ENCODE measurements at regions not wholly inside any gene's neighbourhood (a gene's known extent, or its start where the extent isn't known, plus 50 kb on each side); places are given as distances from the start of the nearest gene placed in this dataset.

GRCh38 chr15:92228830-92229229 lies 164.9 kb upstream of the ST8SIA2 start:
- no peak overlapping the region for H3K4me2 ChIP-seq
- no peak overlapping the region for H3K27ac Mint-ChIP-seq
- no peaks in the 10 kb centered on the region for H3K27me3 ChIP-seq (ENCODE audit: insufficient read depth)
- 0 out of 2 replicates have a peak, but pooled peaks cover 4% of the 10 kb centered on the region for H3K9me2 ChIP-seq (ENCODE audit: insufficient read depth)
- H3K4me3 ChIP-seq, result no peak overlapping the region
- no peaks in the 10 kb centered on the region; the same call in 1 of the 2 replicates for H3K36me3 ChIP-seq (ENCODE audit: insufficient read depth)
- H3K79me2 ChIP-seq (replicated peaks; ENCODE audit: insufficient read depth), result no peaks in the 10 kb centered on the region
- no peaks in the 10 kb centered on the region for H3K27me3 Mint-ChIP-seq (ENCODE audit: insufficient read depth, low read depth, poor library complexity)
- H3K4me1 ChIP-seq (ENCODE audit: insufficient read depth), result no peaks in the 10 kb centered on the region
- H3K36me3 Mint-ChIP-seq (ENCODE audit: low read depth), result no peaks in the 10 kb centered on the region
- no peak overlapping the region for H3K27ac ChIP-seq (ENCODE audit: low read depth)
- H3K4me3 Mint-ChIP-seq, result no peak overlapping the region
- H3K9me3 Mint-ChIP-seq, result peaks cover 2% of the 10 kb centered on the region; the same call in 2 of the 3 replicates
- TF ChIP-seq POLR2AphosphoS5 (IDR thresholded peaks at IDR 0.05; ENCODE audit: low read depth), result no peak
- no peak for TF ChIP-seq EZH2phosphoT487 (IDR thresholded peaks at IDR 0.05; ENCODE audit: unreplicated experiment)
- TF ChIP-seq ZNF114 (CRISPR knock-in tag; IDR thresholded peaks at IDR 0.05), result no peak
- TF ChIP-seq, protein P1, sequence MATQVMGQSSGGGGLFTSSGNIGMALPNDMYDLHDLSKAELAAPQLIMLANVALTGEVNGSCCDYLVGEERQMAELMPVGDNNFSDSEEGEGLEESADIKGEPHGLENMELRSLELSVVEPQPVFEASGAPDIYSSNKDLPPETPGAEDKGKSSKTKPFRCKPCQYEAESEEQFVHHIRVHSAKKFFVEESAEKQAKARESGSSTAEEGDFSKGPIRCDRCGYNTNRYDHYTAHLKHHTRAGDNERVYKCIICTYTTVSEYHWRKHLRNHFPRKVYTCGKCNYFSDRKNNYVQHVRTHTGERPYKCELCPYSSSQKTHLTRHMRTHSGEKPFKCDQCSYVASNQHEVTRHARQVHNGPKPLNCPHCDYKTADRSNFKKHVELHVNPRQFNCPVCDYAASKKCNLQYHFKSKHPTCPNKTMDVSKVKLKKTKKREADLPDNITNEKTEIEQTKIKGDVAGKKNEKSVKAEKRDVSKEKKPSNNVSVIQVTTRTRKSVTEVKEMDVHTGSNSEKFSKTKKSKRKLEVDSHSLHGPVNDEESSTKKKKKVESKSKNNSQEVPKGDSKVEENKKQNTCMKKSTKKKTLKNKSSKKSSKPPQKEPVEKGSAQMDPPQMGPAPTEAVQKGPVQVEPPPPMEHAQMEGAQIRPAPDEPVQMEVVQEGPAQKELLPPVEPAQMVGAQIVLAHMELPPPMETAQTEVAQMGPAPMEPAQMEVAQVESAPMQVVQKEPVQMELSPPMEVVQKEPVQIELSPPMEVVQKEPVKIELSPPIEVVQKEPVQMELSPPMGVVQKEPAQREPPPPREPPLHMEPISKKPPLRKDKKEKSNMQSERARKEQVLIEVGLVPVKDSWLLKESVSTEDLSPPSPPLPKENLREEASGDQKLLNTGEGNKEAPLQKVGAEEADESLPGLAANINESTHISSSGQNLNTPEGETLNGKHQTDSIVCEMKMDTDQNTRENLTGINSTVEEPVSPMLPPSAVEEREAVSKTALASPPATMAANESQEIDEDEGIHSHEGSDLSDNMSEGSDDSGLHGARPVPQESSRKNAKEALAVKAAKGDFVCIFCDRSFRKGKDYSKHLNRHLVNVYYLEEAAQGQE (IDR thresholded peaks at IDR 0.05; ENCODE audit: unreplicated experiment), result no peak
- TF ChIP-seq ZNF331 (CRISPR knock-in tag; IDR thresholded peaks at IDR 0.05; ENCODE audit: low read depth), result no peak
- TF ChIP-seq, protein P2, sequence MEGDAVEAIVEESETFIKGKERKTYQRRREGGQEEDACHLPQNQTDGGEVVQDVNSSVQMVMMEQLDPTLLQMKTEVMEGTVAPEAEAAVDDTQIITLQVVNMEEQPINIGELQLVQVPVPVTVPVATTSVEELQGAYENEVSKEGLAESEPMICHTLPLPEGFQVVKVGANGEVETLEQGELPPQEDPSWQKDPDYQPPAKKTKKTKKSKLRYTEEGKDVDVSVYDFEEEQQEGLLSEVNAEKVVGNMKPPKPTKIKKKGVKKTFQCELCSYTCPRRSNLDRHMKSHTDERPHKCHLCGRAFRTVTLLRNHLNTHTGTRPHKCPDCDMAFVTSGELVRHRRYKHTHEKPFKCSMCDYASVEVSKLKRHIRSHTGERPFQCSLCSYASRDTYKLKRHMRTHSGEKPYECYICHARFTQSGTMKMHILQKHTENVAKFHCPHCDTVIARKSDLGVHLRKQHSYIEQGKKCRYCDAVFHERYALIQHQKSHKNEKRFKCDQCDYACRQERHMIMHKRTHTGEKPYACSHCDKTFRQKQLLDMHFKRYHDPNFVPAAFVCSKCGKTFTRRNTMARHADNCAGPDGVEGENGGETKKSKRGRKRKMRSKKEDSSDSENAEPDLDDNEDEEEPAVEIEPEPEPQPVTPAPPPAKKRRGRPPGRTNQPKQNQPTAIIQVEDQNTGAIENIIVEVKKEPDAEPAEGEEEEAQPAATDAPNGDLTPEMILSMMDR (conservative IDR thresholded peaks at IDR 0.05; ENCODE audit: low read depth in 2 of 2), result no peak
- no peaks in the 10 kb centered on the region for H3K4me1 Mint-ChIP-seq
- ATAC-seq (no peak), DNase-seq (ENCODE audit: low spot score) (no peak)
- no peak overlapping the region for H2AFZ ChIP-seq
- H3F3A ChIP-seq (replicated peaks; ENCODE audit: low read depth), result no peaks in the 10 kb centered on the region
- no peaks in the 10 kb centered on the region for H4K20me1 ChIP-seq (replicated peaks; ENCODE audit: insufficient read depth)

- Histone ChIP-seq H4K20me1 (replicated peaks; ENCODE audit: insufficient read depth) (no peaks in the 10 kb centered on the region), H2AFZ (no peak overlapping the region), H3K4me3 (no peak overlapping the region), H3K9me2 (ENCODE audit: insufficient read depth) (0 out of 2 replicates have a peak, but pooled peaks cover 4% of the 10 kb centered on the region), H3K4me2 (no peak overlapping the region), H3F3A (replicated peaks; ENCODE audit: low read depth) (no peaks in the 10 kb centered on the region), H3K79me2 (replicated peaks; ENCODE audit: insufficient read depth) (no peaks in the 10 kb centered on the region), H3K36me3 (ENCODE audit: insufficient read depth) (no peaks in the 10 kb centered on the region; the same call in 1 of the 2 replicates), H3K27me3 (ENCODE audit: insufficient read depth) (no peaks in the 10 kb centered on the region), H3K4me1 (ENCODE audit: insufficient read depth) (no peaks in the 10 kb centered on the region), H3K27ac (ENCODE audit: low read depth) (no peak overlapping the region)
- DNase-seq (ENCODE audit: low spot score) (no peak), ATAC-seq (no peak)
- Mint-ChIP-seq H3K27me3 (ENCODE audit: insufficient read depth, low read depth, poor library complexity) (no peaks in the 10 kb centered on the region), H3K27ac (no peak overlapping the region), H3K9me3 (no peaks in the 10 kb centered on the region), H3K4me3 (no peak overlapping the region), H3K36me3 (ENCODE audit: low read depth) (no peaks in the 10 kb centered on the region), H3K4me1 (no peaks in the 10 kb centered on the region)
- no peak for TF ChIP-seq EZH2 (IDR thresholded peaks at IDR 0.05; ENCODE audit: low read depth, unreplicated experiment)
- TF ChIP-seq, protein P2 (conservative IDR thresholded peaks at IDR 0.05; ENCODE audit: low read depth in 2 of 2), result no peak
- TF ChIP-seq, protein P3, sequence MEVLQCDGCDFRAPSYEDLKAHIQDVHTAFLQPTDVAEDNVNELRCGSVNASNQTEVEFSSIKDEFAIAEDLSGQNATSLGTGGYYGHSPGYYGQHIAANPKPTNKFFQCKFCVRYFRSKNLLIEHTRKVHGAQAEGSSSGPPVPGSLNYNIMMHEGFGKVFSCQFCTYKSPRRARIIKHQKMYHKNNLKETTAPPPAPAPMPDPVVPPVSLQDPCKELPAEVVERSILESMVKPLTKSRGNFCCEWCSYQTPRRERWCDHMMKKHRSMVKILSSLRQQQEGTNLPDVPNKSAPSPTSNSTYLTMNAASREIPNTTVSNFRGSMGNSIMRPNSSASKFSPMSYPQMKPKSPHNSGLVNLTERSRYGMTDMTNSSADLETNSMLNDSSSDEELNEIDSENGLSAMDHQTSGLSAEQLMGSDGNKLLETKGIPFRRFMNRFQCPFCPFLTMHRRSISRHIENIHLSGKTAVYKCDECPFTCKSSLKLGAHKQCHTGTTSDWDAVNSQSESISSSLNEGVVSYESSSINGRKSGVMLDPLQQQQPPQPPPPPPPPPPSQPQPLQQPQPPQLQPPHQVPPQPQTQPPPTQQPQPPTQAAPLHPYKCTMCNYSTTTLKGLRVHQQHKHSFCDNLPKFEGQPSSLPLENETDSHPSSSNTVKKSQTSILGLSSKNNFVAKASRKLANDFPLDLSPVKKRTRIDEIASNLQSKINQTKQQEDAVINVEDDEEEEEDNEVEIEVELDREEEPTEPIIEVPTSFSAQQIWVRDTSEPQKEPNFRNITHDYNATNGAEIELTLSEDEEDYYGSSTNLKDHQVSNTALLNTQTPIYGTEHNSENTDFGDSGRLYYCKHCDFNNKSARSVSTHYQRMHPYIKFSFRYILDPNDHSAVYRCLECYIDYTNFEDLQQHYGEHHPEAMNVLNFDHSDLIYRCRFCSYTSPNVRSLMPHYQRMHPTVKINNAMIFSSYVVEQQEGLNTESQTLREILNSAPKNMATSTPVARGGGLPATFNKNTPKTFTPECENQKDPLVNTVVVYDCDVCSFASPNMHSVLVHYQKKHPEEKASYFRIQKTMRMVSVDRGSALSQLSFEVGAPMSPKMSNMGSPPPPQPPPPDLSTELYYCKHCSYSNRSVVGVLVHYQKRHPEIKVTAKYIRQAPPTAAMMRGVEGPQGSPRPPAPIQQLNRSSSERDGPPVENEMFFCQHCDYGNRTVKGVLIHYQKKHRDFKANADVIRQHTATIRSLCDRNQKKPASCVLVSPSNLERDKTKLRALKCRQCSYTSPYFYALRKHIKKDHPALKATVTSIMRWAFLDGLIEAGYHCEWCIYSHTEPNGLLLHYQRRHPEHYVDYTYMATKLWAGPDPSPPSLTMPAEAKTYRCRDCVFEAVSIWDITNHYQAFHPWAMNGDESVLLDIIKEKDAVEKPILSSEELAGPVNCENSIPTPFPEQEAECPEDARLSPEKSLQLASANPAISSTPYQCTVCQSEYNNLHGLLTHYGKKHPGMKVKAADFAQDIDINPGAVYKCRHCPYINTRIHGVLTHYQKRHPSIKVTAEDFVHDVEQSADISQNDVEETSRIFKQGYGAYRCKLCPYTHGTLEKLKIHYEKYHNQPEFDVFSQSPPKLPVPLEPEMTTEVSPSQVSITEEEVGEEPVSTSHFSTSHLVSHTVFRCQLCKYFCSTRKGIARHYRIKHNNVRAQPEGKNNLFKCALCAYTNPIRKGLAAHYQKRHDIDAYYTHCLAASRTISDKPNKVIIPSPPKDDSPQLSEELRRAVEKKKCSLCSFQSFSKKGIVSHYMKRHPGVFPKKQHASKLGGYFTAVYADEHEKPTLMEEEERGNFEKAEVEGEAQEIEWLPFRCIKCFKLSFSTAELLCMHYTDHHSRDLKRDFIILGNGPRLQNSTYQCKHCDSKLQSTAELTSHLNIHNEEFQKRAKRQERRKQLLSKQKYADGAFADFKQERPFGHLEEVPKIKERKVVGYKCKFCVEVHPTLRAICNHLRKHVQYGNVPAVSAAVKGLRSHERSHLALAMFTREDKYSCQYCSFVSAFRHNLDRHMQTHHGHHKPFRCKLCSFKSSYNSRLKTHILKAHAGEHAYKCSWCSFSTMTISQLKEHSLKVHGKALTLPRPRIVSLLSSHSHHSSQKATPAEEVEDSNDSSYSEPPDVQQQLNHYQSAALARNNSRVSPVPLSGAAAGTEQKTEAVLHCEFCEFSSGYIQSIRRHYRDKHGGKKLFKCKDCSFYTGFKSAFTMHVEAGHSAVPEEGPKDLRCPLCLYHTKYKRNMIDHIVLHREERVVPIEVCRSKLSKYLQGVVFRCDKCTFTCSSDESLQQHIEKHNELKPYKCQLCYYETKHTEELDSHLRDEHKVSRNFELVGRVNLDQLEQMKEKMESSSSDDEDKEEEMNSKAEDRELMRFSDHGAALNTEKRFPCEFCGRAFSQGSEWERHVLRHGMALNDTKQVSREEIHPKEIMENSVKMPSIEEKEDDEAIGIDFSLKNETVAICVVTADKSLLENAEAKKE (CRISPR knock-in tag; IDR thresholded peaks at IDR 0.05), result no peak
These were observed 162.2 kb upstream of the ST8SIA2 start for GRCh38 chr15:92231461-92231860.

Measured in GM23338 (cell line).